ENCODE measurements at regions not wholly inside any gene's neighbourhood (a gene's known extent, or its start where the extent isn't known, plus 50 kb on each side); places are given as distances from the start of the nearest gene placed in this dataset.

DNA sequence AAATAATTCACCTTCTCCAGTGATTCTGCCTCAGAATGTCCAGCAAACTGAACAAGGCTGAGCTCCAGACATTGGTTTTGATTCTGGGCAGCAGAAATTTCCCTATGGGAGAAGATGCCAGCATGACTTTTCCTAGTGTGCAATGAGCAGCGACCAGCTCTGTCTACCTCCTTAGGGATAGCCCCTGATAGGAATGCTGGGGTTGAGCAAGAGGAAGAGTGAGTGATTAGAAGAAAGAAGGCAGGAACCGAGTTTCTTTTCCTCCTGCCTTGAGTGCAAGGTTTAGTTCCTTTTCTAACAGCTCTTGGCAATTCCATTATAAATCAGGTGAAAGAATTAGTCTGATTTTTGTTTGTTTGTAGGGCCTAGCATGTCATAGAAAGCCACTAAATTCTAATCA is 379.0 kb downstream of the DAD1 start:
- no peak for TF ChIP-seq NR2F2 (IDR thresholded peaks at IDR 0.05)
- TF ChIP-seq, protein P1, sequence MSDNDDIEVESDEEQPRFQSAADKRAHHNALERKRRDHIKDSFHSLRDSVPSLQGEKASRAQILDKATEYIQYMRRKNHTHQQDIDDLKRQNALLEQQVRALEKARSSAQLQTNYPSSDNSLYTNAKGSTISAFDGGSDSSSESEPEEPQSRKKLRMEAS (IDR thresholded peaks at IDR 0.05) = no peak
- TF ChIP-seq, protein P2, sequence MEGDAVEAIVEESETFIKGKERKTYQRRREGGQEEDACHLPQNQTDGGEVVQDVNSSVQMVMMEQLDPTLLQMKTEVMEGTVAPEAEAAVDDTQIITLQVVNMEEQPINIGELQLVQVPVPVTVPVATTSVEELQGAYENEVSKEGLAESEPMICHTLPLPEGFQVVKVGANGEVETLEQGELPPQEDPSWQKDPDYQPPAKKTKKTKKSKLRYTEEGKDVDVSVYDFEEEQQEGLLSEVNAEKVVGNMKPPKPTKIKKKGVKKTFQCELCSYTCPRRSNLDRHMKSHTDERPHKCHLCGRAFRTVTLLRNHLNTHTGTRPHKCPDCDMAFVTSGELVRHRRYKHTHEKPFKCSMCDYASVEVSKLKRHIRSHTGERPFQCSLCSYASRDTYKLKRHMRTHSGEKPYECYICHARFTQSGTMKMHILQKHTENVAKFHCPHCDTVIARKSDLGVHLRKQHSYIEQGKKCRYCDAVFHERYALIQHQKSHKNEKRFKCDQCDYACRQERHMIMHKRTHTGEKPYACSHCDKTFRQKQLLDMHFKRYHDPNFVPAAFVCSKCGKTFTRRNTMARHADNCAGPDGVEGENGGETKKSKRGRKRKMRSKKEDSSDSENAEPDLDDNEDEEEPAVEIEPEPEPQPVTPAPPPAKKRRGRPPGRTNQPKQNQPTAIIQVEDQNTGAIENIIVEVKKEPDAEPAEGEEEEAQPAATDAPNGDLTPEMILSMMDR (IDR thresholded peaks at IDR 0.05; ENCODE audit: low read depth, low read length, missing input control) = no peak
- Histone ChIP-seq H3K27me3 (ENCODE audit: control insufficient read depth in 4 of 4, insufficient read depth in 4 of 4, low read length in 3 of 4) (peaks cover 0 to 2% (median 0%) of the 10 kb centered on the region in 4 donors), H3K9me3 (ENCODE audit: control insufficient read depth in 4 of 4, low read length in 3 of 4) (no peaks in the 10 kb centered on the region), H3K9ac (ENCODE audit: low read depth in 1 of 2, low read length in 2 of 2) (no peak overlapping the region), H3K4me3 (ENCODE audit: low read depth in 1 of 3, low read length in 3 of 3) (no peak overlapping the region), H3K27ac (ENCODE audit: low read depth in 1 of 2, low read length in 2 of 2) (no peak overlapping the region), H3K36me3 (ENCODE audit: control insufficient read depth in 4 of 4, insufficient read depth in 3 of 4, low read depth in 1 of 4, low read length in 3 of 4) (no peaks in the 10 kb centered on the region), H3K4me1 (ENCODE audit: control insufficient read depth in 4 of 4, insufficient read depth in 4 of 4, low read length in 3 of 4) (no peaks in the 10 kb centered on the region)
- WGBS = 25% methylated on average over 2 of the region's 2 CpGs
- no peak for DNase-seq (ENCODE audit: low spot score)

DNA sequence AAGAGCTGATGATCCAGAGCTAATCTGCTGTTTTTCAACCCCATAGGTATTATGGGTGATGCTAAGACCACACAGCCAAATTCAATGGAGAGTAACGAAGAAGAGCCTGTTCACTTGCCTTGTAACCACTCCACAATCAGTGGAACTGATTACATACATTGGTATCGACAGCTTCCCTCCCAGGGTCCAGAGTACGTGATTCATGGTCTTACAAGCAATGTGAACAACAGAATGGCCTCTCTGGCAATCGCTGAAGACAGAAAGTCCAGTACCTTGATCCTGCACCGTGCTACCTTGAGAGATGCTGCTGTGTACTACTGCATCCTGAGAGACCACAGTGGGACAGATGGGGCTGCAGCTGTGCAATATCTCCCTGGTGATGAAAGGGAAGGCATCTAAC is 386.0 kb downstream of the DAD1 start:
- 74% methylated on average over 5 of the region's 5 CpGs for WGBS
- no peak for DNase-seq (ENCODE audit: low spot score)
- TF ChIP-seq NR2F2 (IDR thresholded peaks at IDR 0.05) (no peak), HNF4G (IDR thresholded peaks at IDR 0.05) (no peak), RXRA (IDR thresholded peaks at IDR 0.05) (no peak), EGR1 (IDR thresholded peaks at IDR 0.05; ENCODE audit: low read depth in 2 of 2) (no peak), JUND (IDR thresholded peaks at IDR 0.05) (no peak), YY1 (IDR thresholded peaks at IDR 0.05) (no peak), RAD21 (IDR thresholded peaks at IDR 0.05) (no peak)
- TF ChIP-seq, protein P3, sequence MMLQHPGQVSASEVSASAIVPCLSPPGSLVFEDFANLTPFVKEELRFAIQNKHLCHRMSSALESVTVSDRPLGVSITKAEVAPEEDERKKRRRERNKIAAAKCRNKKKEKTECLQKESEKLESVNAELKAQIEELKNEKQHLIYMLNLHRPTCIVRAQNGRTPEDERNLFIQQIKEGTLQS (IDR thresholded peaks at IDR 0.05) = no peak
- TF ChIP-seq, protein P1 (IDR thresholded peaks at IDR 0.05) = no peak

DNA sequence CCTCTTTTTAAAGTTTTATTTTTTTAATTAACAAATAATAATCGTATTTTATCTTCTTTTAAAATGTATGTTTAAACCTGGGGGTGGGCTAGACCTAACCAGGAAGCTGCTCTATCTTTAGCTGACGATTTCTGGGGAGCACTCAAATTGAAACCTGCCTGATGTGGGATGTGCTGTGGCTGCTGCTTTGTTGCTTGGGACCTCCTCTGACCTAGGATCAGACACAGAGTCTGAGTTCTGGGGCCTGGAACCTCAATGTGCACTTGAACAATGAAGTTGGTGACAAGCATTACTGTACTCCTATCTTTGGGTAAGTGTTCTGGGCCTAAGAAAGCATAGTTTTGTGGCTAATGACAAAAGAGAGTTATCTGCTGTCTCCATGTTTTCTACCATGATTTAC is 386.7 kb downstream of the DAD1 start:
- H3K9me3 ChIP-seq (ENCODE audit: control insufficient read depth in 4 of 4, low read length in 3 of 4) = peaks cover 0 to 3% (median 0%) of the 10 kb centered on the region in 4 donors
- H3K27ac ChIP-seq (ENCODE audit: low read depth in 1 of 2, low read length in 2 of 2) = no peak overlapping the region
- no peak for DNase-seq (ENCODE audit: low spot score)
- H3K4me3 ChIP-seq (ENCODE audit: low read depth in 1 of 3, low read length in 3 of 3) = no peak overlapping the region
- H3K36me3 ChIP-seq (ENCODE audit: control insufficient read depth in 4 of 4, insufficient read depth in 3 of 4, low read depth in 1 of 4, low read length in 3 of 4) = no peaks in the 10 kb centered on the region
- H3K9ac ChIP-seq (ENCODE audit: low read depth in 1 of 2, low read length in 2 of 2) = no peak overlapping the region
- H3K4me1 ChIP-seq (ENCODE audit: control insufficient read depth in 4 of 4, insufficient read depth in 4 of 4, low read length in 3 of 4) = no peaks in the 10 kb centered on the region
- H3K27me3 ChIP-seq (ENCODE audit: control insufficient read depth in 4 of 4, insufficient read depth in 4 of 4, low read length in 3 of 4) = no peaks in the 10 kb centered on the region
- no peak for TF ChIP-seq TAF1 (conservative IDR thresholded peaks at IDR 0.05)
- TF ChIP-seq HNF4G (IDR thresholded peaks at IDR 0.05) = no peak
- TF ChIP-seq, protein P1 (IDR thresholded peaks at IDR 0.05) = no peak
- no peak for TF ChIP-seq SP1 (IDR thresholded peaks at IDR 0.05)
- TF ChIP-seq EGR1 (IDR thresholded peaks at IDR 0.05; ENCODE audit: low read depth in 2 of 2) = no peak
- TF ChIP-seq, protein P4, sequence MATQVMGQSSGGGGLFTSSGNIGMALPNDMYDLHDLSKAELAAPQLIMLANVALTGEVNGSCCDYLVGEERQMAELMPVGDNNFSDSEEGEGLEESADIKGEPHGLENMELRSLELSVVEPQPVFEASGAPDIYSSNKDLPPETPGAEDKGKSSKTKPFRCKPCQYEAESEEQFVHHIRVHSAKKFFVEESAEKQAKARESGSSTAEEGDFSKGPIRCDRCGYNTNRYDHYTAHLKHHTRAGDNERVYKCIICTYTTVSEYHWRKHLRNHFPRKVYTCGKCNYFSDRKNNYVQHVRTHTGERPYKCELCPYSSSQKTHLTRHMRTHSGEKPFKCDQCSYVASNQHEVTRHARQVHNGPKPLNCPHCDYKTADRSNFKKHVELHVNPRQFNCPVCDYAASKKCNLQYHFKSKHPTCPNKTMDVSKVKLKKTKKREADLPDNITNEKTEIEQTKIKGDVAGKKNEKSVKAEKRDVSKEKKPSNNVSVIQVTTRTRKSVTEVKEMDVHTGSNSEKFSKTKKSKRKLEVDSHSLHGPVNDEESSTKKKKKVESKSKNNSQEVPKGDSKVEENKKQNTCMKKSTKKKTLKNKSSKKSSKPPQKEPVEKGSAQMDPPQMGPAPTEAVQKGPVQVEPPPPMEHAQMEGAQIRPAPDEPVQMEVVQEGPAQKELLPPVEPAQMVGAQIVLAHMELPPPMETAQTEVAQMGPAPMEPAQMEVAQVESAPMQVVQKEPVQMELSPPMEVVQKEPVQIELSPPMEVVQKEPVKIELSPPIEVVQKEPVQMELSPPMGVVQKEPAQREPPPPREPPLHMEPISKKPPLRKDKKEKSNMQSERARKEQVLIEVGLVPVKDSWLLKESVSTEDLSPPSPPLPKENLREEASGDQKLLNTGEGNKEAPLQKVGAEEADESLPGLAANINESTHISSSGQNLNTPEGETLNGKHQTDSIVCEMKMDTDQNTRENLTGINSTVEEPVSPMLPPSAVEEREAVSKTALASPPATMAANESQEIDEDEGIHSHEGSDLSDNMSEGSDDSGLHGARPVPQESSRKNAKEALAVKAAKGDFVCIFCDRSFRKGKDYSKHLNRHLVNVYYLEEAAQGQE (IDR thresholded peaks at IDR 0.05) = no peak
- no peak for TF ChIP-seq RAD21 (IDR thresholded peaks at IDR 0.05)
- no peak for TF ChIP-seq NR2F2 (IDR thresholded peaks at IDR 0.05)
- no peak for TF ChIP-seq FOXA1 (IDR thresholded peaks at IDR 0.05)
- TF ChIP-seq, protein P2 (IDR thresholded peaks at IDR 0.05; ENCODE audit: low read depth, low read length, missing input control) = no peak
- TF ChIP-seq GABPA (IDR thresholded peaks at IDR 0.05 in 1 of 2, conservative IDR thresholded peaks at IDR 0.05 in 1 of 2) = no peak
- TF ChIP-seq, protein P5, sequence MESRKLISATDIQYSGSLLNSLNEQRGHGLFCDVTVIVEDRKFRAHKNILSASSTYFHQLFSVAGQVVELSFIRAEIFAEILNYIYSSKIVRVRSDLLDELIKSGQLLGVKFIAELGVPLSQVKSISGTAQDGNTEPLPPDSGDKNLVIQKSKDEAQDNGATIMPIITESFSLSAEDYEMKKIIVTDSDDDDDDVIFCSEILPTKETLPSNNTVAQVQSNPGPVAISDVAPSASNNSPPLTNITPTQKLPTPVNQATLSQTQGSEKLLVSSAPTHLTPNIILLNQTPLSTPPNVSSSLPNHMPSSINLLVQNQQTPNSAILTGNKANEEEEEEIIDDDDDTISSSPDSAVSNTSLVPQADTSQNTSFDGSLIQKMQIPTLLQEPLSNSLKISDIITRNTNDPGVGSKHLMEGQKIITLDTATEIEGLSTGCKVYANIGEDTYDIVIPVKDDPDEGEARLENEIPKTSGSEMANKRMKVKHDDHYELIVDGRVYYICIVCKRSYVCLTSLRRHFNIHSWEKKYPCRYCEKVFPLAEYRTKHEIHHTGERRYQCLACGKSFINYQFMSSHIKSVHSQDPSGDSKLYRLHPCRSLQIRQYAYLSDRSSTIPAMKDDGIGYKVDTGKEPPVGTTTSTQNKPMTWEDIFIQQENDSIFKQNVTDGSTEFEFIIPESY (IDR thresholded peaks at IDR 0.05) = no peak
- no peak for TF ChIP-seq JUND (IDR thresholded peaks at IDR 0.05)
- WGBS = 47% methylated on average over 2 of the region's 2 CpGs

More for the DNA sequence above, 386.0 kb downstream of the DAD1 start:
- H3K27me3 ChIP-seq (ENCODE audit: control insufficient read depth in 4 of 4, insufficient read depth in 4 of 4, low read length in 3 of 4) = peaks cover 0 to under 1% (median 0%) of the 10 kb centered on the region in 4 donors
- no peak overlapping the region for H3K4me3 ChIP-seq (ENCODE audit: low read depth in 1 of 3, low read length in 3 of 3)
- no peak overlapping the region for H3K27ac ChIP-seq (ENCODE audit: low read depth in 1 of 2, low read length in 2 of 2)
- peaks cover 0 to 3% (median 0%) of the 10 kb centered on the region in 4 donors for H3K9me3 ChIP-seq (ENCODE audit: control insufficient read depth in 4 of 4, low read length in 3 of 4)
- no peaks in the 10 kb centered on the region for H3K4me1 ChIP-seq (ENCODE audit: control insufficient read depth in 4 of 4, insufficient read depth in 4 of 4, low read length in 3 of 4)
- H3K9ac ChIP-seq (ENCODE audit: low read depth in 1 of 2, low read length in 2 of 2) = no peak overlapping the region
- H3K36me3 ChIP-seq (ENCODE audit: control insufficient read depth in 4 of 4, insufficient read depth in 3 of 4, low read depth in 1 of 4, low read length in 3 of 4) = no peaks in the 10 kb centered on the region

Data from liver (tissue), 8 donors.